ENCODE measurements at regions not wholly inside any gene's neighbourhood (a gene's known extent, or its start where the extent isn't known, plus 50 kb on each side); places are given as distances from the start of the nearest gene placed in this dataset.

GRCh38 chr9:13942695-13943094, 371.2 kb downstream of the NFIB start (continued):
- TF ChIP-seq ZNF462 (CRISPR knock-in tag; IDR thresholded peaks at IDR 0.05) (no peak), EZH2phosphoT487 (IDR thresholded peaks at IDR 0.05; ENCODE audit: unreplicated experiment) (no peak), JUNB (IDR thresholded peaks at IDR 0.05; ENCODE audit: unreplicated experiment) (no peak), ETS1 (IDR thresholded peaks at IDR 0.05) (no peak), ZNF331 (CRISPR knock-in tag; IDR thresholded peaks at IDR 0.05; ENCODE audit: low read depth) (no peak), CREB1 (CRISPR knock-in tag; IDR thresholded peaks at IDR 0.05; ENCODE audit: low read depth) (no peak), ZNF114 (CRISPR knock-in tag; IDR thresholded peaks at IDR 0.05) (no peak)

DNA sequence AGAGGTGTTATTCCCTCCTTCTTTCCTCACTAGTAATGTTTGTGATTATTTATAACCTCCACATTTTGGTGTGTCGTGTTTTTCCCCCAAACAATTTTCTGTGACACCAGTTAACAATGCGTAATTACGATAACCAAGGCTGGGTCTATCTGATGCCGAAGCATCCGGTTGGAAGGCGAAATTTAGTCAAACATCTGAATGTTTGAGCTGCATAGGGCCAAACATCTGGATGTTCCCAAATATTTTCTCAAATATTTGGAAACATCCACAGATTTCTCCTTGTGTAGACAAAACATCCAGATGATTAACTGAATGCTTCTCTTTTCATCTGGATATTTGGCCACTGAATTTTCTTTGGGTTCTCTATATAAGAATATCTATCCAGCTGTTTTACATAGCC, 371.7 kb downstream of the NFIB start:
- H3K4me1 Mint-ChIP-seq, result peaks cover 15% of the 10 kb centered on the region; the same call in 2 of the 3 replicates
- Histone ChIP-seq H3K27ac (ENCODE audit: low read depth) (no peak overlapping the region), H4K20me1 (replicated peaks; ENCODE audit: insufficient read depth) (no peaks in the 10 kb centered on the region), H3F3A (replicated peaks; ENCODE audit: low read depth) (no peaks in the 10 kb centered on the region), H3K36me3 (ENCODE audit: insufficient read depth) (no peaks in the 10 kb centered on the region), H3K4me2 (no peak overlapping the region), H3K27me3 (ENCODE audit: insufficient read depth) (no peaks in the 10 kb centered on the region), H3K4me3 (no peak overlapping the region), H3K4me1 (ENCODE audit: insufficient read depth) (0 out of 2 replicates have a peak, but pooled peaks cover 5% of the 10 kb centered on the region), H3K79me2 (replicated peaks; ENCODE audit: insufficient read depth) (no peaks in the 10 kb centered on the region), H2AFZ (no peak overlapping the region), H3K9me2 (ENCODE audit: insufficient read depth) (no peaks in the 10 kb centered on the region)
- ATAC-seq (no peak), DNase-seq (ENCODE audit: low spot score) (no peak)
- no peaks in the 10 kb centered on the region for H3K36me3 Mint-ChIP-seq (ENCODE audit: low read depth)
- no peaks in the 10 kb centered on the region for H3K27me3 Mint-ChIP-seq (ENCODE audit: insufficient read depth, low read depth, poor library complexity)
- no peaks in the 10 kb centered on the region for H3K9me3 Mint-ChIP-seq
- H3K27ac Mint-ChIP-seq, result no peak overlapping the region
- no peak overlapping the region for H3K4me3 Mint-ChIP-seq
- TF ChIP-seq JUNB (IDR thresholded peaks at IDR 0.05; ENCODE audit: unreplicated experiment), result no peak
- no peak for TF ChIP-seq ZNF462 (CRISPR knock-in tag; IDR thresholded peaks at IDR 0.05)
- TF ChIP-seq STAT1 (IDR thresholded peaks at IDR 0.05; ENCODE audit: unreplicated experiment), result no peak
- TF ChIP-seq ZNF114 (CRISPR knock-in tag; IDR thresholded peaks at IDR 0.05), result no peak
- TF ChIP-seq EZH2 (IDR thresholded peaks at IDR 0.05; ENCODE audit: low read depth, unreplicated experiment), result no peak
- TF ChIP-seq POLR2AphosphoS5 (IDR thresholded peaks at IDR 0.05; ENCODE audit: low read depth), result no peak

Measured in GM23338 (cell line).